ENCODE measurements at regions not wholly inside any gene's neighbourhood (a gene's known extent, or its start where the extent isn't known, plus 50 kb on each side); places are given as distances from the start of the nearest gene placed in this dataset.
"Not testable (repeated sequence)": the region's sequence is repeated elsewhere in the genome, so short reads cannot be mapped to it uniquely, and the experiment has no call there.

GRCh38 chr19:13652810-13653590 is 111.3 kb upstream of the MRI1 start:
- no peak for DNase-seq

DNA sequence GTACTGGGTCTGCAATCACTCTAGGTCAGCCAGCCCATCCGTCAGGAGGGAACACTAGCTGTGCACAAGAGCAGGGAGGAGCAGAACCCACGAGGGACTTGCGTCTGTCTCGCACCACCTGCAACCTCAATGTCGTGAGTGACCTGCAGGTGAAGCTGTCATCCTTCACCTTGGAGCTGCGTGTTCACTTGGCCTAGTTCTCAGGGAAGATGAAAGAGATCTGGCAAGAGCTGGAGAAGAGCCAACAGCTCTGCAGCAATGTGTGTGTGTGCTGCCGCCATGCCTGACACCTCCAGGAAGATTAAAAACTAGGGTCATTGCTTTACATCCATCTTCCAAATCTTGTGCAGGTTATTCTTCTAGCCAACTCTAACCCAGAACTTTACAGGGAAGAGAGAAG is 117.6 kb upstream of the MRI1 start:
- DNase-seq = no peak

- no peak for DNase-seq
Observed at GRCh38 chr19:13644645-13645044, 119.7 kb upstream of the MRI1 start.

DNA sequence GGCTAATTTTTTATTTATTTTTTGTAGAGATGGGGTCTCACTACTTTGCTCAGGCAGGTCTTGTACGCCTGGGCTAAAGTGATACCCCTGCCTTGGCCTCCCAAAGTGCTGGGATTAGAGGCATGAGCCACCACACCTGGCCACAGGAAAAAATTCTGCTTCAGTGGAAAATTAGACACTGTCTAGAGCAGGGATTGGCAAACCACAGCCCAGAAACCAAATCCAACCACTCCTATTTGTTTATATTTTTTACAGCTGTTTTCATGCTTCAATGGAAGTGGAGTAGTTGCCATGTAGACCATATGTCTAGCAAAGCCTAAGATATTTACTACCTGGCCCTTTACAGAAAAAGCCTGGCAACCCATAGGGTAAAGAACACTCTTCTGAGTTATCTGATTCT is 123.7 kb upstream of the MRI1 start:
- no peak for DNase-seq

- no peak for DNase-seq
Observed at GRCh38 chr19:13639342-13639929, 124.9 kb upstream of the MRI1 start.

- DNase-seq = no peak
Observed at GRCh38 chr19:13637664-13638063, 126.7 kb upstream of the MRI1 start.

- no peak for DNase-seq
Observed at GRCh38 chr19:13634658-13635057, 128.4 kb upstream of the CACNA1A start.

- no peak for DNase-seq
Observed at GRCh38 chr19:13633522-13633922, 127.2 kb upstream of the CACNA1A start.

DNA sequence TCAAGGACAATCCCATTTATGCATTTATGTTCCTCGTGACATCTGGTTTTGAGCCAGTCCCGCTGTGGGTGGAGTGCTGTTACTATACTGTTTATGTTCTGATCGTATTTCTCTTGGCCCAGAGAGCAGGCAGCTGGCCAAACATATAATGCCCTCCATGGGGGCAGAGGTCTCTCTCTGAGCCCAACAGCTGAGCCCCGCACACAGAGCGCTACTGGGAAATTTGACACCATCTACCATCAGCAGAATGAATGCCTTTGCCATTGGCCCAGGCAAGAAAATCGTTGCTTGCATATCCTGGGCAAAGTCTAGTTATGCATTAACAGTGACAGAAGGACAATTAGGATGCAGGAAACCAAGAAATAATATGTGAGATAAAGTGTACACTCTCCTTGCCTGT is 126.8 kb upstream of the CACNA1A start:
- DNase-seq = no peak

GRCh38 chr19:13632164-13632563 is 125.9 kb upstream of the CACNA1A start:
- DNase-seq = not testable (repeated sequence)

- no peak for DNase-seq
Observed at GRCh38 chr19:13629687-13630357, 123.5 kb upstream of the CACNA1A start.

GRCh38 chr19:13627531-13627930 is 121.3 kb upstream of the CACNA1A start:
- DNase-seq = no peak

GRCh38 chr19:13623716-13624710 is 117.7 kb upstream of the CACNA1A start:
- no peak for DNase-seq

DNA sequence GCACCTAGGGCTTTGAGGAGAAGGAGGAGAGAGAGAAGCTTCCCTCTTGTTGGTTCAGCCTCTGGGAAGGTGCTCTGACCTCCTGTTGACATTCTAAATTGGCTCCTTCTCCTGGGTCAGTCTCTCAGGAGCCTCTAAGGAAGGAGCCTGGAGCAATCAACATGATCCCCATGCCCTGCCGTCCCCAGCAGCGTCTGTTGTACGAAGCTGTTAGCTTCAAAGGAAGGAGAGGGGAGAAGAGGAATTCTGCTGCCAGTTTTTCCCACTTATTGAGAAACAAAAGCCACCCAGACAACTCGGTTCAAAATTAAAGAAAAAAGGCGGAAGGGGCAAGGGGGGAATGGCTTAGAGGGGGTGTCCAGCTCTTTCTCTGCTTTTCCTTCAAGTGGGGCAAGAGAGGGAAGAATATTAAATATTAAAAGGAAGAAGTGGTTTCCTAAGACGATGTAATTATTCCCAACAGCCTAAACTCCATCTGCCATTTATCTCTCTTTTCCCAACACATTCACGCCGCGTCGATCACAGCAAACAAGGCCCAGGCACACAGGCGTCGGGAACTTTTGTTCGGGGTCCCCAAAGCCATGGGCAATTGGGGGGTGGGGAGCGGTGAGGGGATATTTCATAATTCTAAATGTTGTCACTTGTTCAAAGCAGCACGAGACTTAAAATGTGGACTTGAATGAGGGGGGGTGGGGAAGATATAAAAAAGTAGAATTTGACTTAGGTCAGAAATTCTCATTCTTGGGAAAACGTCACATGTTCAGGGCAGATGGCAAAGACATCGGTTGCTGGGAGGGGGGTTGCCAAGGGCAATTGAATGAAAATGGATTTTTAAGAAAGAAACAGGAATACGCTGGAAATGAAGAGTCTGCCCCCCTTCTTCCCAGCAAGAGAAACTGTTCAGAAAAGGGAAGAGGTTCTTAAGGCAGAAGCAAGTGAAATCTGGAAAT is 116.8 kb upstream of the CACNA1A start:
- no peak for DNase-seq

DNA sequence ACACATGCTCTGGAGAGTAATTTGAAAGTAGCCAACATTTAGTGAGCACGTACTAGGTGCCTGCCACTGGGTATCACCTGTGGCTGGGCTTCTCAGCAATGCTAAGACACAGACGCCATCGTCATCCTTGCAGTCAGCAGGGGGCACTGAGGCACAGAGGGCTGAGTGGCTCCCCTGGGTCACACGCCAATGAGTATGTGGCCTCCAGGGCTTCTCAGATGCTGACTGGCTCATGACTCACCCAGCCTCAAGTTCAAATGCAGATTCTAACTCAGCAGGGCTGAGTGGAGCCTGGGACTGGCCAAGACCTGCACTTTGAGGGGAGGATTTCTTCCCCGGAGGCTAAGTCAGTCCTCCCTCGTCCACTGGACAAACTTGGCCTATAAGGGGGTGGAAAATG is 115.1 kb upstream of the CACNA1A start:
- DNase-seq = no peak

DNA sequence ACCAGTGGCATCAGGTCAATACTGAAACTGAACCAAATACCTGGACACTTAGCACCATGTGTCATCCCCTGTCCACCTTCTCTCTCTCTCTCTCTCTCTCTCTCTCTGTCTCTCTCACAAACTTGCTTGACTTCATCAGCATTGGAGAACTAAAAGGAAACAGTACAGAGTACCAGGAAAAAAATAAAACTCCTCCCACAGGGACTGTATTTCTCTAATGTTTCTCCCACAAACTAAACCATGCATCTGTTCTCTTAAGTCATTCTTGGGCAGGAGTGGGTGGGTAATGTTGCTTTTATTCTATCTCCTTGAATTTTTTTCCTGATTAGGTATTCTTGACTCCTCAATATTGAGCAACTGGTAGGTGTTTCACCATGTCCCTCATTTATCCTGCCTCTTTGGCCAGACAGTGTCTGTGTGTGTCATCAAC is 112.9 kb upstream of the CACNA1A start:
- no peak for DNase-seq

DNA sequence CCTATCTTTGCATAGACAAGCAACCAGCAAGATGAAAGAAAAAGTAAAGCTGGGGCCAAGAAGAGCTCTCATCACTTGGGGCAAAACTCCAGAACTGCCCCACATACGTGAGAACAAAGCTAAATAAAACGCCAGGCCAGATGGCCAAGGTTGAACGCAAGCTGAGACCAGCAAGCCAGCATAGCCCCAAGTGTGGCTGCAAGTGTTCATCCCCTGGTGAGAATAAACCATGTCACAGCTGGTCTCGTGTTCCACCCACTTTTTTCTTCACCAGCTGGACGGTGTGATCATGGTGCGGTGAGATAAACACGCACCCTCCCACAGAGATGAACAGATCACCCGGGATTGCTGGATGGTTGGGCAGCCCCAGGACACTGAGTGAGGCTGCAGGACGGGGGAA is 109.6 kb upstream of the CACNA1A start:
- DNase-seq = no peak

- no peak for DNase-seq
Observed at GRCh38 chr19:13613447-13613846, 107.2 kb upstream of the CACNA1A start.

DNA sequence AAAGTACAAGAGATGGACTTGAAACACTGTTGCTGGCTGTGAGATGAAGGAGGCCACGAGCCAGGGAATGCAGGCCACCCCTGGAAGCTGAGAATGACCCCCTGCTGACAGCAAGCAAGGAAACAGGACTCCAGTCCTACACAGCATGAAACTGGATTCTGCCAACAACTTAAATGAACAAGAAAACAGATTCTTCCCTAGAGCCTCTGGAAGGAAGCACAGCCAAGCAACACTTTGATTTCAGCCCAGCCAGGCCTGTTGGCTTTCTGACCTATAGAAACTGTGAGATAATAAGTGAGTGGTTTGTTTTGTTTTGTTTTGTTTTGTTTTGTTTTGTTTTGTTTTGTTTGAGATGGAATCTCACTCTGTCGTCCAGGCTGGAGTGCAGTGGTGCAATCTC is 105.3 kb upstream of the CACNA1A start:
- DNase-seq = no peak

DNA sequence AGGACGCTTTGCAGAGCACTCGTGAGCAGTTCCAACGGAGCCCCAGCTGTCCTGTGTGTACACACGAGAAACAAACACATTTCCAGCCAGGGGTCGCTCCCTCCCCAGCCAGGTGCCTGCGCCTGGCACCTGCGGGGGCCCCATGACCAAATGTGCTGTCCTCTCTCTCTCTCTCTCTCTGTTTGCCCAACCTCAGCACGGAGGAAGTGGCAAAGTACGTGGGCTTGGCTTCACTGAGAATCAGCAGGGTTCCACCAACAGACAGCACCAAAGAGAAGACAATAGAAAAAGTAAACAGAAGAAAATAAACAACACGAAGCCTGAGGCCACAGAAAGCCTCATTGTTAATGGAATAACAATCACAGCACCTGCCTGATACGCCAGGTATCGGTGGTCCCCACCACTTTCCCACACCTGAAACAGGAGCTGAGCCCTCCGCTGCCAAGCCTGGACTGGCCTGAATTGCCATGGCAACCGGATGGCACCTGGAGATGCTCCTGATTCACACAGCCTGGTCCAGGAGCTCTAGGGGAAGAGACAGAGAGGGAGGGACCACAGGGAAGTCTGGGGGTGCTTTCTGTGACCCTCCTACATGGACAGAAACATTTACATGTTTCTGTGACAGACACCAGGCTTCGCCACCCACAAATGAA is 103.9 kb upstream of the CACNA1A start:
- DNase-seq = no peak

DNA sequence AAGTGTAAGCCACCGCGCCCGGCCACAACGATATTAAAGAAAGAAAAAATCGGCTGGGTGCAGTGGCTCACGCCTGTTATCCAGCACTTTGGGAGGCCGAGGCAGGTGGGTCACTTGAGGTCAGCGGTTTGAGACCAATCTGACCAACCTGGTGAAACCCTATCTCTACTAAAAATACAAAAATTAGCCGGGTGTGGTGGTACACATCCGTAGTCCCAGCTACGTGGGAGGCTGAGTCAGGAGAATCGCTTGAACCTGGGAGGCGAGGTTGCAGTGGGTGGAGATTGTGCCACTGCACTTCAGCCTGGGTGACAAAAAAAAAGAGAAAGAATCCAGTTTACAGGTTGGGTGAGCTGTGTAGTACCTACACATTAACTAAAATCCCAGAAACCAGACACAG is 99.9 kb upstream of the CACNA1A start:
- no peak for DNase-seq
